Panc1 (cell line): ENCODE measurements at regions not wholly inside any gene's neighbourhood (a gene's known extent, or its start where the extent isn't known, plus 50 kb on each side); places are given as distances from the start of the nearest gene placed in this dataset.

Experiments used
- TF ChIP-seq, protein P1 (sequence below): fragments of 450-650 bp; IDR thresholded peaks from 2 replicates; pipeline ENCODE4 v1.5.1; 2017; ENCODE audit warnings: mild to moderate bottlenecking
- TF ChIP-seq, protein P2 (sequence below), 2 experiments: IDR thresholded peaks; 2 replicates each; pipeline ENCODE4 v1.6.1; 2011 to 2012; ENCODE audit warnings: low read depth in 2 of 2, control low read depth in 1 of 2, low read length in 1 of 2, mild to moderate bottlenecking in 1 of 2, moderate library complexity in 1 of 2; ENCODE audit not compliant: insufficient read depth in 1 of 2

DNA sequence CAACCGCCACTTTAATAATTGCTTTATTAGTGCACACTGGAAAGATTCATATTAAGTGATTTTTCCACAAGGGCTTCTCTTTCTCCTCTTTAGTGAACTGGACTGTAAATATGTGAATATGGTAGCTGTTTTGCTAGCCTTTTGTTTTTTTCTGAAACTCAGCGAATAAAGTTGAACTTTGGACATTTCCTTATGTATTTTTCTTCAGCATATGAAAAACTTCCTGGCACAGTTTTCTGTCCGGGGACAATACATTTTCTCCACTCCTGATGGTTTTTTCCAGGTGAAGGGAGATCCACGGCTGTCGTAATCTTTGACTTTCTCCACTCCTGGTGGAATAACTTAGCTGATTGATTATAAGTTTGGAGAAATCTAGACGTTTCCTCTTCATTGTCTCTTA, 457.4 kb upstream of the FAT1 start:
- TF ChIP-seq, protein P1, sequence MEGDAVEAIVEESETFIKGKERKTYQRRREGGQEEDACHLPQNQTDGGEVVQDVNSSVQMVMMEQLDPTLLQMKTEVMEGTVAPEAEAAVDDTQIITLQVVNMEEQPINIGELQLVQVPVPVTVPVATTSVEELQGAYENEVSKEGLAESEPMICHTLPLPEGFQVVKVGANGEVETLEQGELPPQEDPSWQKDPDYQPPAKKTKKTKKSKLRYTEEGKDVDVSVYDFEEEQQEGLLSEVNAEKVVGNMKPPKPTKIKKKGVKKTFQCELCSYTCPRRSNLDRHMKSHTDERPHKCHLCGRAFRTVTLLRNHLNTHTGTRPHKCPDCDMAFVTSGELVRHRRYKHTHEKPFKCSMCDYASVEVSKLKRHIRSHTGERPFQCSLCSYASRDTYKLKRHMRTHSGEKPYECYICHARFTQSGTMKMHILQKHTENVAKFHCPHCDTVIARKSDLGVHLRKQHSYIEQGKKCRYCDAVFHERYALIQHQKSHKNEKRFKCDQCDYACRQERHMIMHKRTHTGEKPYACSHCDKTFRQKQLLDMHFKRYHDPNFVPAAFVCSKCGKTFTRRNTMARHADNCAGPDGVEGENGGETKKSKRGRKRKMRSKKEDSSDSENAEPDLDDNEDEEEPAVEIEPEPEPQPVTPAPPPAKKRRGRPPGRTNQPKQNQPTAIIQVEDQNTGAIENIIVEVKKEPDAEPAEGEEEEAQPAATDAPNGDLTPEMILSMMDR, result no peak
- TF ChIP-seq, protein P2, sequence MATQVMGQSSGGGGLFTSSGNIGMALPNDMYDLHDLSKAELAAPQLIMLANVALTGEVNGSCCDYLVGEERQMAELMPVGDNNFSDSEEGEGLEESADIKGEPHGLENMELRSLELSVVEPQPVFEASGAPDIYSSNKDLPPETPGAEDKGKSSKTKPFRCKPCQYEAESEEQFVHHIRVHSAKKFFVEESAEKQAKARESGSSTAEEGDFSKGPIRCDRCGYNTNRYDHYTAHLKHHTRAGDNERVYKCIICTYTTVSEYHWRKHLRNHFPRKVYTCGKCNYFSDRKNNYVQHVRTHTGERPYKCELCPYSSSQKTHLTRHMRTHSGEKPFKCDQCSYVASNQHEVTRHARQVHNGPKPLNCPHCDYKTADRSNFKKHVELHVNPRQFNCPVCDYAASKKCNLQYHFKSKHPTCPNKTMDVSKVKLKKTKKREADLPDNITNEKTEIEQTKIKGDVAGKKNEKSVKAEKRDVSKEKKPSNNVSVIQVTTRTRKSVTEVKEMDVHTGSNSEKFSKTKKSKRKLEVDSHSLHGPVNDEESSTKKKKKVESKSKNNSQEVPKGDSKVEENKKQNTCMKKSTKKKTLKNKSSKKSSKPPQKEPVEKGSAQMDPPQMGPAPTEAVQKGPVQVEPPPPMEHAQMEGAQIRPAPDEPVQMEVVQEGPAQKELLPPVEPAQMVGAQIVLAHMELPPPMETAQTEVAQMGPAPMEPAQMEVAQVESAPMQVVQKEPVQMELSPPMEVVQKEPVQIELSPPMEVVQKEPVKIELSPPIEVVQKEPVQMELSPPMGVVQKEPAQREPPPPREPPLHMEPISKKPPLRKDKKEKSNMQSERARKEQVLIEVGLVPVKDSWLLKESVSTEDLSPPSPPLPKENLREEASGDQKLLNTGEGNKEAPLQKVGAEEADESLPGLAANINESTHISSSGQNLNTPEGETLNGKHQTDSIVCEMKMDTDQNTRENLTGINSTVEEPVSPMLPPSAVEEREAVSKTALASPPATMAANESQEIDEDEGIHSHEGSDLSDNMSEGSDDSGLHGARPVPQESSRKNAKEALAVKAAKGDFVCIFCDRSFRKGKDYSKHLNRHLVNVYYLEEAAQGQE (IDR thresholded peaks at IDR 0.05; ENCODE audit: insufficient read depth in 1 of 2, low read depth in 2 of 2, low read length in 1 of 2), result no peak
